Psoas muscle (tissue), 7 donors: ENCODE measurements at regions not wholly inside any gene's neighbourhood (a gene's known extent, or its start where the extent isn't known, plus 50 kb on each side); places are given as distances from the start of the nearest gene placed in this dataset.

ENCODE experiments used
- ATAC-seq, 4 donors: fragments of 200-7000 bp; cut with Tn5 transposase; one replicate each; pipeline ENCODE4 v1.9.1; 2020; ENCODE audit warnings: moderate library complexity in 3 of 4, mild to moderate bottlenecking in 2 of 4
- DNase-seq, 2 donors: peaks; one replicate each; pipeline ENCODE4 v3.0.0-alpha.2; 2020
- H3K27ac ChIP-seq: fragments of 200-600 bp; one replicate; pipeline ENCODE4 v1.8.0; 2022
- H3K27me3 ChIP-seq, 3 donors: fragments of 200-600 bp in 1 of 3; one replicate each; pipeline versions ENCODE4 v1.6.1 to v1.8.0; 2013 to 2022; ENCODE audit warnings: low read length in 2 of 3, mild to moderate bottlenecking in 2 of 3, moderate library complexity in 1 of 3; ENCODE audit not compliant: insufficient read depth in 3 of 3
- H3K36me3 ChIP-seq, 2 donors: fragments of 200-600 bp in 1 of 2; one replicate each; pipeline versions ENCODE4 v1.6.1 to v1.8.0; 2013 to 2022; ENCODE audit warnings: low read depth in 1 of 2, mild to moderate bottlenecking in 1 of 2, moderate library complexity in 1 of 2; ENCODE audit not compliant: insufficient read depth in 1 of 2
- H3K4me1 ChIP-seq: fragments of 200-600 bp; one replicate; pipeline ENCODE4 v1.8.0; 2022
- H3K4me3 ChIP-seq: fragments of 200-600 bp; one replicate; pipeline ENCODE4 v1.8.0; 2022; ENCODE audit warnings: mild to moderate bottlenecking
- H3K9me3 ChIP-seq: fragments of 200-600 bp; one replicate; pipeline ENCODE4 v1.8.0; 2022
- WGBS, 3 donors: extraction: QIAGEN DNeasy Blood & Tissue Kit; methylation state at CpG; one replicate each; pipeline versions ENCODE4 v1.1.6 to v1.1.7; 2013; 5-methylcytosine and 5-hydroxymethylcytosine counted together
- intact Hi-C, 2 donors: fragments of 100-400 bp; cut with DNase I; formaldehyde crosslinking; loops; one replicate each; pipeline versions ENCODE4 v1.11.0 to v1.14.2; 2022
- TF ChIP-seq, protein P1 (sequence below): fragments of 200-600 bp; IDR thresholded peaks from one replicate; pipeline ENCODE4 v1.8.0; 2022; ENCODE audit warnings: antibody characterized with exemption
- donor health status: healthy with polysubstance abuse.
- donor health status: DM: no; HTN: no; CAD: no; lungs with moderate emphysema.
- donor health status: Bipolar disorder and iron deficiency.
- donor health status: healthy.
- donor health status: DM: yes; HTN: yes; CAD: no.
- donor health status: DM: no; HTN: no; CAD: no.
- donor health status: DM: yes; HTN: yes; CAD: no.

DNA sequence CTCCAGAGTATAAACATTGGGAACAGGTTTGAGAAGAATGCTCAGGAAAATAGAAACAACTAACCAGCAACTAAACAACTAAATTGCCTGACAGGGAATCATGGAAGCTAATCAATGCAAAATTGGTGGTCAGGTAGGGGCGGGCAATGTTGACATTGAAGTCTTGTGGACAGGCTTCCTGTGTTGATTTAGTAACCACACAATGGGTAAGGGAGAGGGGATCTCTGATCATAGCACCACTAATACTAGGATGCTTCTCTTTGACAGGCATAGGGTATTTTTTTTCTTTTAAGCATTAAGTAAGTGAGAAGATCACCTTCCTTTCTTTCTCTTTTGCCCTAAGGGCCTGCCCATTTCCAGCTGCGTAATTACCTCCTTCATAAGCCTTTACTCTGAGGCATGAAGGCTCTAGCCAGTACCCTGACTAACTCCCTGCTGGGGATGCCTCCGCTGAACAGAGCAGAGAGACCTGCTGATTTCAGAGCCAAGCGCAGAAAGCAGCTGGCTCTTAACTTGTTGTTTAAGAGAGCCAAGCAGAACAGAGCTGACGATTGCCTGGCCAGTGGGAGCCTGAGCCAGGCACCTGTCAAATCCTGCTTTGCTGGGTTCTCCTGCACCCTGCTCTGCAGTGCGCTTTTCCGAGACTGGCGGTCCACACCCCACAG is 118.7 kb downstream of the BMP2 start:
- ATAC-seq (peak in 3 of 4 donors; percentile 43 to 70 (median 54)), DNase-seq (no peak)
- Histone ChIP-seq H3K4me1 (no peaks in the 10 kb centered on the region), H3K27ac (no peak overlapping the region), H3K4me3 (no peak overlapping the region), H3K27me3 (no peaks in the 10 kb centered on the region), H3K9me3 (no peaks in the 10 kb centered on the region), H3K36me3 (no peaks in the 10 kb centered on the region)
- TF ChIP-seq, protein P1, sequence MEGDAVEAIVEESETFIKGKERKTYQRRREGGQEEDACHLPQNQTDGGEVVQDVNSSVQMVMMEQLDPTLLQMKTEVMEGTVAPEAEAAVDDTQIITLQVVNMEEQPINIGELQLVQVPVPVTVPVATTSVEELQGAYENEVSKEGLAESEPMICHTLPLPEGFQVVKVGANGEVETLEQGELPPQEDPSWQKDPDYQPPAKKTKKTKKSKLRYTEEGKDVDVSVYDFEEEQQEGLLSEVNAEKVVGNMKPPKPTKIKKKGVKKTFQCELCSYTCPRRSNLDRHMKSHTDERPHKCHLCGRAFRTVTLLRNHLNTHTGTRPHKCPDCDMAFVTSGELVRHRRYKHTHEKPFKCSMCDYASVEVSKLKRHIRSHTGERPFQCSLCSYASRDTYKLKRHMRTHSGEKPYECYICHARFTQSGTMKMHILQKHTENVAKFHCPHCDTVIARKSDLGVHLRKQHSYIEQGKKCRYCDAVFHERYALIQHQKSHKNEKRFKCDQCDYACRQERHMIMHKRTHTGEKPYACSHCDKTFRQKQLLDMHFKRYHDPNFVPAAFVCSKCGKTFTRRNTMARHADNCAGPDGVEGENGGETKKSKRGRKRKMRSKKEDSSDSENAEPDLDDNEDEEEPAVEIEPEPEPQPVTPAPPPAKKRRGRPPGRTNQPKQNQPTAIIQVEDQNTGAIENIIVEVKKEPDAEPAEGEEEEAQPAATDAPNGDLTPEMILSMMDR, result no peak
- intact Hi-C loops, result no loop called here
- WGBS, 3 donors, result 30 to 34% (median 32%) methylated on average over 8 of the region's 8 CpGs

DNA sequence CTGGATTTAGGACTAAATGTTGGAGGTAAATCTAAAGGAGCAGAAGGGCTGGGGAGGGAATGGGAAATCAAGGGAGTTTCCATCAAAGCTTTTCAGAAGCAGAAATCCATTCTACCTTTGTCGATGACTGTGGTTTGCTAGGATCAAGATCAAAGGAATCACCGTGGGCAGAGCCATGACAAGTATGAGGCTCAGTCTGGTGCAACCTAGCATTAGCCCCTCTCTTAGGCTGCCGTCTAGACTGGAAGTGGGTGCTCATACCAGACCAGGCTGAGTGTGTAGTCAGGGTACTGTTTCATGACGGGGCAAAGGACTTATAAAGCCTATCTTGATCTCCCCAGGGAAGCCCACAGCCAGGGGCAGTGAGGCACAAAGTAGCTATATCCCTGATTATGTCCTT is 120.5 kb downstream of the BMP2 start:
- Histone ChIP-seq H3K4me1 (no peaks in the 10 kb centered on the region), H3K27me3 (peaks cover 0 to 2% (median 0%) of the 10 kb centered on the region in 3 donors), H3K9me3 (no peaks in the 10 kb centered on the region), H3K27ac (no peak overlapping the region), H3K4me3 (no peak overlapping the region), H3K36me3 (no peaks in the 10 kb centered on the region)
- ATAC-seq (no peak), DNase-seq (no peak)
- intact Hi-C loops, result no loop called here
- TF ChIP-seq, protein P1, result no peak
- 69 to 86% (median 82%) methylated on average over 4 of the region's 4 CpGs for WGBS, 3 donors

DNA sequence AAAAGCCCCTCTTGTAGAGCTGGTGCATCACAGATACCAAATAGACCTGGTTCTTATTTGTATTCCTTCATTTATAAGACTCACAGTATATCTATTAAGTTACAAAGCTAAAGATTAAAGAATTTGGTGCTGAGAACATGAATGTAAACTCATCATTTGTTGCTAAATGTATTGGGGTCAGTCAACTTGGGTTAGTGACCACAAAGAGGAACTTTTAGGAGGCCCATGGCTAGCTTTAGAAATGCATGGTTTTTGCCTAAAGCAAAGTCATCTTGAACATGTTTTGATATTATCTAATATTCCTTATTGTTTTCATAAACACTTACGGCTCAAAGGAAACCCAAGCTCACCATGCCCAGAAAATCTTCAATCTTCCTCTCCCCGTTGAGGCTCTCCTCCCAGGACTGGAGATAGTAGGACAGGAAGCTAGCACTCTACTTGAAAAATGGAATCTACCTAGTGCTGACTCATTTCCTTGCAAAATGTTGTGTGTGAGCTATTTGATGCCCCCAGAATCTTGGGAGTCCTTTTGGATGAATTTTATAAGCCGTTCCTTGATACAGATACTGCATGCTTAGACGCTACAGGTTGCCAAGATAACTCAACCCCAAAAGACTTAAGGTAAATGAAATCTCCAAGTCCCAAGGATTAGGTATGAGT is 121.4 kb downstream of the BMP2 start:
- Histone ChIP-seq H3K36me3 (no peaks in the 10 kb centered on the region), H3K9me3 (no peaks in the 10 kb centered on the region), H3K4me1 (no peaks in the 10 kb centered on the region), H3K4me3 (no peak overlapping the region), H3K27ac (no peak overlapping the region), H3K27me3 (peaks cover 0 to 2% (median 0%) of the 10 kb centered on the region in 3 donors)
- no peak for DNase-seq
- TF ChIP-seq, protein P1, result no peak
- intact Hi-C loops, result no loop called here
- no peak for ATAC-seq
- 85 to 92% (median 89%) methylated on average over 4 of the region's 4 CpGs for WGBS, 3 donors

DNA sequence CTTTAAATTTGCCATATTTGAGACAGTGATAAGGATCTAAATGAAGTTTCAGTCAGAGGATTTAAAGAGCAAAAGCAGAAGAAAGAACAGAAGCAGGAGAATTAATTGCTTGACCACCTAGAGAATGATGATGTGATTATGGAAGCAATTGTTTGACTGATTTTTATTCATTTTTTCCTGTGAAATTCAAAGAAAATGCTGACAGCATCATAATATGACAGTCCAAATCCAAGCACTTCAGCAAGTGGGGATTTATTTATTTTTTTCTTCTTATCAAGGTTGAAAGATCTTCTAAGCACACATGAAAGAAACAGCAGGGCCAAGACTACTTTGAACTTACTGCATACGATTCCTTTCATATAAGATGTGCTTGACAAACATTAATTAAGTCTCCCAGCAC is 125.2 kb downstream of the BMP2 start:
- Histone ChIP-seq H3K4me1 (no peaks in the 10 kb centered on the region), H3K9me3 (no peaks in the 10 kb centered on the region), H3K36me3 (no peaks in the 10 kb centered on the region), H3K27ac (no peak overlapping the region), H3K27me3 (peaks cover 0 to 4% (median 0%) of the 10 kb centered on the region in 3 donors), H3K4me3 (no peak overlapping the region)
- ATAC-seq (no peak), DNase-seq (no peak)
- TF ChIP-seq, protein P1, result no peak
- intact Hi-C loops, result no loop called here
- 81 to 91% (median 90%) methylated on average over 1 of the region's 1 CpG for WGBS, 3 donors
